Fibroblast of skin of left quadriceps (primary cell): ENCODE measurements at regions not wholly inside any gene's neighbourhood (a gene's known extent, or its start where the extent isn't known, plus 50 kb on each side); places are given as distances from the start of the nearest gene placed in this dataset.
"Not testable (repeated sequence)": the region's sequence is repeated elsewhere in the genome, so short reads cannot be mapped to it uniquely, and the experiment has no call there.

Source experiments
- DNase-seq, 2 experiments: peaks; one replicate each; pipeline ENCODE4 v3.0.0-alpha.2; 2013; ENCODE audit warnings: low read depth in 2 of 2

- DNase-seq: no peak
Observed at GRCh38 chr5:51802551-51803184, 419.4 kb downstream of the ISL1 start.

- no peak for DNase-seq
Observed at GRCh38 chr5:51806677-51807076, 423.4 kb downstream of the ISL1 start.

DNA sequence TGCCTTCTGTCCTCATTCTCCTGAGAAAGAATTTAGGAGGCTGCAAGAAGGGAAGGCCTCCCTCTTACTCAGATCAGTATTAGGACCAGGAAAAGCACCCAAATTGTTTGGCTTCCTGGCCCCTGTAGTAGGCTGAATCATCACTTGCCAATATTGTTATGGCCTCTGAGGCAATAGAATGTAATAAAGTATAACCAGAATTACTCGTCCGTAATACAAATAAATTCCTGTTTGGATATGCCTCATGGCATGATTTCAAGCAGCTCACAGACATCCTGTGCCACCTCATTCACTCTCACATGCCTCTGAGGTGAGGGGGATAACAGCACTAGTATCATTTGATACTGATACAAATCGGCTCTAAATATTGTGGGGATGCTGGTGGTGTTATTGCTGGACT lies 427.3 kb downstream of the ISL1 start:
- DNase-seq: no peak

DNA sequence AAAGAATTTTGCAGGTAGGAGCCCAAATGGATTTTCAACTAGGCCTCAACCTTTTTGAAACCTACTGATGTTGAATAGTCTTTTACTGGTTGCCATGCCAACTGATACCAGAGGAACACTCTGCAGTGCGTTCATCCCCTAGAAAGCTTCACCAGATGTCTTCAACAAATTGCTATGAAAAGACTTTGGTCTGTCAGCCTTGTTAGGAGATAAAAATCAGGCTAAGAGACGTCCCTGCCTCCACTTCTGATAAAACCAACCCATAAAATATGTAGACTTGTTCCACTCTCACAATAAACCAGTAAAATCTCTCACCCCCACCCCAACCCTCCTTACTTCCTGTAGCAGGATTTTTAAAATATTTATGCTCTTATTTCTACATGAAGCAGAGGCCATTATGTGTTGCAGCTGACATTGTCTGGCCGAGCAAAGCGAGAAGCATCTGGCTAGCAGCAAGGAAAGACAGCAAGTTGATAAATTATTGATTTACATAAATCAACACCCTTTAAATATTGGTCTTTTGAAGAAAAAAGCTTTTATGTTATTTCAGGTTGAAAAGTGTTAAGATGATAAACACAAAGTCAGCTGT lies 428.7 kb downstream of the ISL1 start:
- DNase-seq: no peak

DNA sequence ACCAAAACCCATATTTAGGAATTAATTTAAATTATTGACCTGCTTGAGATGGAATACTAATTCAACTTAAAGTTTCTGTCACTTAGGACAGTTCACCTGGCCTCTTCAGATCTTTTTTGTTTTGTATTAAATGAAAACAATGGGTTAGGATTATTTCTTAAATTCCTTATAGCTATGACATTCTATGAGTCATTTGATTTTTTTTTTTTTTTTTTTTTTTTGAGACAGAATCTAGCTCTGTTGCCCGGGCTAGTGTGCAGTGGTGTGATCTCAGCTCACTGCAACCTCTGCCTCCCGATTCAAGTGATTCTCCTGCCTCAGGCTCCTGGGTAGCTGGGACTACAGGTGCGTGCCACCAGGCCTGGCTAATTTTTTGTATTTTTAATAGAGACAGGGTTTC lies 431.6 kb downstream of the ISL1 start:
- DNase-seq: not testable (repeated sequence)

GRCh38 chr5:51816427-51816826 lies 433.2 kb downstream of the ISL1 start:
- no peak for DNase-seq

DNA sequence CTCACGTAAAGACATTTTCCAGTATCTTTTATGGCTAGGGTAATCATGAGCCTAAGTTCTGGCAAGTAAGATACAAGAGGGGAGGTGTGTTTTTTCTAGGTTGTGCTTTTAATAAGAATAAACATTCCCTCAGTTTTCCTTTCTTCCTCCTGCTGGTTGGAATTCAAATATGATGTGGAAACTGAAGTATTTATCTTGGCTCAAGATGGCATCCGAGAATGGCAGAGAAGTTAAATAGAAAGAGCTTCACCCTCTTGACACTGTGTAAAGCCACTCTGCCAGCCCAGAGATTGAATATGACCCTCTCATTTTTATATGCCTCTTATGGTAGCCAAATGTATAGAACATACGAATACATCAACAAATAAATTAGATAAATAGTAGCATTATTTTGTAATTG lies 438.4 kb downstream of the ISL1 start:
- no peak for DNase-seq

DNA sequence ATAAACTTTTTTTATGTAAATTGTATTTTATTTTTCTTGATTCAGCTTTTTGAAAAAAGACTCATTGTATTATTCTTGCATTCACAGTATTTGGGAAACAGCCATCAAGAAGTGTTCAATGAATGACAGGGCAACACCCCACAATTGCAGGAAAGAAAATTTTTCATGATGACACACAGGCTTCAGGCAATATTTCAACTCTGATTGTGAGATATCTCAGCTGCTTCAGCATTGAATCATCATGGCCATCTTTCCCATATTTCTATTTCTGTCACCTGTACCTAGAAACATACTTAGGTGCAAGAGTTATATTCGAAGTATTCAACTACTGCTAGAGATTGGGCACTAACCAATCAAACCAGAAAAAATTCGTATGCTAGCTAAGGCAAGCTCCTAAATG lies 446.0 kb downstream of the ISL1 start:
- DNase-seq: no peak

DNA sequence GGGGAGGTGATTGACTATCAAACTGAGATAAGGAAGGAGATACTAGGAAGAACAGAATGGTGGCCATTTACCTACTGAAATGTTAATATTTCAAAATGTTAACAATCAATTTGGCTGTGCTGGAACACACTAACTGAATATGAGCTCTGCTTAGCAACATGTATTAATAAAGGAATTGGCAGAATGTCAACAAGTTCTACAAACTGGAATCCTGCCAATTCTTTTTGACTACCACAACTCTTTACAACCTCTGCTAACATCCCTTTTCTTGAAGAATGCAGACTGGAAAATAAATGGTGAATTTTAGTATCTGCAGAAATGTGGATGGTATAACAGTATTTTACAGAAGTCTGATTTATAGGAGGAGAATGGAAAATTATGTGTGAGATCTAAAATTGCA lies 446.4 kb downstream of the ISL1 start:
- DNase-seq: no peak

GRCh38 chr5:51832934-51833470 lies 449.8 kb downstream of the ISL1 start:
- no peak for DNase-seq

DNA sequence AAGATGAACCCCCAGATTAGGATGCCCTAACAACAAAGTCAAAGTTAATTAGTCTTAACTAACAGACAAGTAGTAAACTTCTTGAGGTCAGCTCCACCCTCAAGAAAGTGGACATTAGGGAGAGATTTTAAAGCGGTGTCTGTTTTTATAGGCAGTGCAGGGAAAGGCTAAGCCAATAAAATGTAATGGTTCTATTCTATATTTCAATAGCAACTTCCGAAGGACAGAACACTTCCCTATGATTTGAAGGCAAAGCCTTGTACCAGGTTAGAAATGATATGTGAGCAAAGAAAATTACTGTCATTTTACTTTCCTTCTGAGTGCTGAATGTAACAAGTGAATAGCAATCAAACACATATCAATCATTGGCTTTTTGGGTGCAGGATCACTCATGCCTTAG lies 455.2 kb downstream of the ISL1 start:
- no peak for DNase-seq

- no peak for DNase-seq
Observed at GRCh38 chr5:51843893-51844292, 460.6 kb downstream of the ISL1 start.

DNA sequence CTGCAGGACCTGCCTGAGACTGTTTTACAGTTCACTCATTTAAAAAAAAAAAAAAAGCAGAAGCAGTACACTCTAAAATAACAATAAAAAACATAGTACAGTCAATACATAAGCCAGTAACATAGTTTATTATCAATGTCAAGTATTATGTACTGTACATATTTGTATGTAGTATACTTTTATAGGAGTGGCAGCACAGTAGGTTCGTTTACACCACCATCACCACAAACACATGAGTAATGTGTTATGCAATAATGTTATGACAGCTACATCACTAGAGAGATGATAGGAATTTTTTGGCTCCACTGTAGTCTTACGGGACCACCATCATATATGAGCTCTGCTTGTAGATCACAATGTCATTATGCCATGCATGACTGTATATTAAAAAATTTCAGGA lies 462.8 kb downstream of the ISL1 start:
- DNase-seq: no peak

DNA sequence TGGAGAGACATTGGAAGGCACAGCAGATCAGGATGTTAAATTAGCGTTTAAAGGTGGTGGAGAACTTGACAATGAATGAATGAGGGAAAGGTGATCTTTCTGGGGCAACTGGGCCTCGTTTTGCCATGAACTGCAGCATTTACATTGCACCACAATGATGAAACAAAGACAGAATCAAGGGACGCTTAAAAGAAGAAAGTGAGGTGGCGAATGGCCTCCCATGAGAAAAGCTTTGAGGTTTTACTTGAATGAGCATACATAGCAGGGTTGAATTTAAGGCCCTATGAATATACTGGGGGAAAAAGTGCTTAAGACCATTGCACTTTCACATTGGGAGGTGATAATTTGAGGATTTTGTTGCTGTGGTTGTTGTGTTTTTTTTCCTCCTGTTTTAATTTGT lies 476.4 kb downstream of the ISL1 start:
- no peak for DNase-seq

GRCh38 chr5:51860532-51861018 lies 477.3 kb downstream of the ISL1 start:
- DNase-seq: no peak

- no peak for DNase-seq
Observed at GRCh38 chr5:51872144-51872543, 488.9 kb downstream of the ISL1 start.

DNA sequence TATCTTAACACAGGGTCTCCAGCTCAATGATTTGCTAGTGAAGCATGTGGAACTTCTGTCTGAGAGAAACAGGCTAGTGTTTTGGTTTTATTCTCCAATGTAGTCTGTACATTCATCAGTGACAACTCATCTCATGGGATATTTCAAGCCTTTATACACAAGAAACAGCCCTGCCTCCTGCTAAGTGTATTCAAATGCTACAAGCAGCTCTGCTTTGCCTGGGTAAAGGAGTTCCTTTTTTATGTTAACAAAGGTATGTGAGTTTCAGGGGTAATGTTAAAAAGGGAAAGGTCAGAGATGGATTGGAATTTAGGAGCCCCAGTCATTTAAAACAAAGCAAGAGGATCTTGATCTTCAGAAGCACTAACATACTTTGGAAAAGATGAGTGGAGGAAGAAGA lies 498.7 kb downstream of the ISL1 start:
- no peak for DNase-seq

- no peak for DNase-seq
Observed at GRCh38 chr5:51882647-51883046, 499.4 kb downstream of the ISL1 start.

DNA sequence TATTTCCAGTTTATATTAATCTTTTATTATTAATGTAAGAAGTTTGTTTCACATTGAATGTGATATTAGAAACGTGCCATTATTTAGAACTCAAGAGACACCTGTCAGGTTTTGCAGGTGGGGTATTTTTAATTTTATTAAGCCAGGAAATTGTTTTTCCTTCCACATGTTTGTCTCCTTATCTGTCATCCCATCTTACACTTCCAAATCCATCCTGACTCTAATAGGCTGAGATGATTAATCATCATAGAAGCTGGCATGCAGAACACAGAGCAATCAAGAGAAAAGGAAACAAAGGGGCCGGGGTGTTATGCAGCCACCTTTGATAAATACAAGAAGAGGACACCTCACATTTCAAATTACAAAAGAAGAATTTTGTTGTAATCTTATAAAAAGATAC lies 506.5 kb downstream of the ISL1 start:
- no peak for DNase-seq

DNA sequence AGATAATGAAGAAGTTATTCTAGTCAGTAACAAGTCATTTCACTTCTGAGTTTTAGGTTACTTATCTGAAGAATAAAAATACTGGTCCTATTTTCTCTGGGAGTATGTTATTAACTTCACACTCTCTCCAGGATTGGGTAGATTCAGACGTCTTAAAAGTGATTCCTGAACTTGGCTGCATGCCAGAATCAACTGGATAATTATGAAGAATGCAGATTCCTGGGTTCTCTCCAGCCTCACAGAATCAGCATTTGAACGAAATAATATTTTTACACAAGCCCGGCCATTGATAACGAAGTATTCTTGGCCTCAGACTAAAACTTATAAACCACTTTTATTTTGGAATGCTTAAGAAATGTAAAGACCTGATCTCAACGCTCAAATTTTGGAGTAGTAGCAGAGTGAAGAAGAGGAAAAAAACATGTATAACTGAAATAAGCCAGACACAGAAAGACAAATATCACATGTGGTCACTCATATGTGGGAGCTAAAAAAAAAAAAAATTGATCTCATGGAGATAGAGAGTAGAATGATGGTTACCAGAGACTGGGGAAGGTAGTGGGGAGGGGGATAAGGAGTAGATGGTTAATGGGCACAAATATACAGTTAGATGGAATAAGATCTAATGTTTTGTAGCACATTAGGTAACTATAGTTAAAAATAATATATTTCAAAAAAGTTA lies 507.3 kb downstream of the ISL1 start:
- DNase-seq: no peak

DNA sequence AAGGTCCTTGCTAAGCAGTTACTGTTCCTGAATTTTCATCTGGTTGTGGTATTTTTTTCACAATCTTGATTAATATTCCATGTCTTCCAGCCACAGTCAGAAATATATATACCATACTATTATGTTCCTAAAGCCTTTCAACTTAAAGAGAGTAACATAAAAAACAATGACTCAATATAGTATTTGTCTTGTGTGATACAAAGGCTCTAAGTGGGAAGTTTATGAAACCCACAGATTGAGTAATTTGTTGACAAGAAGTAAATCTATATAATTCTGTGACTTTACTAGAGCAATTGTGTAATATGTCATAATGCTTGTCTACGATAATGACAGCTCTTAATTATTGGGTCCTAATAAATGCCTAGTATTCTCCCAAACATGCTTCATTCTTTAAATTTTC lies 509.4 kb downstream of the ISL1 start:
- DNase-seq: no peak

DNA sequence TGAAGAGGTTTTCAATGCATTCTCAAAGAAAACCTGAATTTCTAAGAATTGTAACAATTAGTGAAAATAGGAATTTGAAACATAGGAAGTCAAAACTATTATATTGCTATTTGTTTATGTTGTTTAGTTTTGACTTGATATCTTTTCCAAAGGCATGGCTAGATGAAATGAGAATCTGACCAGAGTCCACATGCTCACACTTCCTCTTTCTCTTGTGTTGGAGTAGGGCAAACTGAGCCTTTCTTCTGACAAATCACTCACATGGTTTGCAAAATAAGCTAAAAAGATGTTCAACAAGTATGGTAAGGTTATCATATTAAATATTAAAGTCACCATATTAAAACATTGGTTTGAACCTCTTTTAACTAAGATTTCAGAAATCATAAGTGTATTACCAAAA lies 512.6 kb downstream of the ISL1 start:
- DNase-seq: no peak

DNA sequence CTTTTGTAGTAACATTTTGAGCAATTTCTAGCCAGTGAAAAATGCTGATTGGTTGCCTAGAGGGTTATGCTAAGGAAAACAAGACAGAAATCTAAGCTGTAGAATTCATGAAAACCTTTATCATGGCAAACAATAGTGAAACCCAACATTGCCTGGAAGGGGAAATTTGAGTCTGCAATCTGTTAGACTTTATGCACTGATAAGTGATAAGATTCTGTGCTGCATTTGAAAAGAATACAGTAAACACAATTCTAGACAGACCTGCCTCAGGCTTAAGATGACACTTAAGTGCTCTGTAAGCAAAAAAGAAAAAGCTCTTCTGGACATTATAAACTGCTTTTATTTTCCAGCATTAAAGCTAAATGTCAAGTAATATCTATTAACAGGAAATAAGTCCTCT lies 519.3 kb downstream of the ISL1 start:
- no peak for DNase-seq
